Vagina (tissue), 2 donors: ENCODE measurements at regions not wholly inside any gene's neighbourhood (a gene's known extent, or its start where the extent isn't known, plus 50 kb on each side); places are given as distances from the start of the nearest gene placed in this dataset.

Experiments used
- DNase-seq, 2 donors: peaks; one replicate each; pipeline ENCODE4 v3.0.0-alpha.2; 2017; ENCODE audit errors: extremely low spot score in 2 of 2
- H3K27ac ChIP-seq: fragments of 200-600 bp; sonication (generic); one replicate; pipeline ENCODE4 v1.5.1; 2019
- H3K27me3 ChIP-seq: fragments of 200-600 bp; sonication (generic); one replicate; pipeline ENCODE4 v1.5.1; 2019
- H3K36me3 ChIP-seq, 2 donors: fragments of 200-600 bp; sonication (generic); one replicate each; pipeline ENCODE4 v1.5.1; 2017 to 2019
- H3K4me1 ChIP-seq: fragments of 200-600 bp; sonication (generic); one replicate; pipeline ENCODE4 v1.5.1; 2019
- H3K4me3 ChIP-seq, 2 donors: fragments of 200-600 bp; sonication (generic); 1 replicate in 1 of 2; 2 replicates in 1 of 2; pipeline ENCODE4 v1.5.1; 2016 to 2019
- H3K9me3 ChIP-seq: fragments of 200-600 bp; sonication (generic); one replicate; pipeline ENCODE4 v1.5.1; 2019
- POLR2A ChIP-seq, 2 donors: fragments of 450-650 bp; IDR thresholded peaks; one replicate each; pipeline ENCODE4 v1.6.1; 2017; ENCODE audit warnings: antibody characterized with exemption in 2 of 2, mild to moderate bottlenecking in 2 of 2, moderate library complexity in 2 of 2
- POLR2AphosphoS5 ChIP-seq, 2 donors: sonication (generic); formaldehyde crosslinking; IDR thresholded peaks; one replicate each; pipeline ENCODE4 v1.9.0; 2017; ENCODE audit warnings: antibody characterized with exemption in 2 of 2, mild to moderate bottlenecking in 2 of 2, low read depth in 1 of 2; ENCODE audit not compliant: insufficient read depth in 1 of 2
- intact Hi-C: fragments of 100-400 bp; cut with DNase I; formaldehyde crosslinking; loops from one replicate; pipeline ENCODE4 v1.15.1; 2023
- TF ChIP-seq, protein P1 (sequence below), 3 experiments: fragments of 450-650 bp in 2 of 3; fragments of 200-600 bp in 1 of 3; sonication (generic) in 1 of 3; IDR thresholded peaks; one replicate each; pipeline ENCODE4 v1.5.1; 2017 to 2019; ENCODE audit warnings: antibody characterized with exemption in 3 of 3, mild to moderate bottlenecking in 2 of 3, moderate library complexity in 2 of 3

DNA sequence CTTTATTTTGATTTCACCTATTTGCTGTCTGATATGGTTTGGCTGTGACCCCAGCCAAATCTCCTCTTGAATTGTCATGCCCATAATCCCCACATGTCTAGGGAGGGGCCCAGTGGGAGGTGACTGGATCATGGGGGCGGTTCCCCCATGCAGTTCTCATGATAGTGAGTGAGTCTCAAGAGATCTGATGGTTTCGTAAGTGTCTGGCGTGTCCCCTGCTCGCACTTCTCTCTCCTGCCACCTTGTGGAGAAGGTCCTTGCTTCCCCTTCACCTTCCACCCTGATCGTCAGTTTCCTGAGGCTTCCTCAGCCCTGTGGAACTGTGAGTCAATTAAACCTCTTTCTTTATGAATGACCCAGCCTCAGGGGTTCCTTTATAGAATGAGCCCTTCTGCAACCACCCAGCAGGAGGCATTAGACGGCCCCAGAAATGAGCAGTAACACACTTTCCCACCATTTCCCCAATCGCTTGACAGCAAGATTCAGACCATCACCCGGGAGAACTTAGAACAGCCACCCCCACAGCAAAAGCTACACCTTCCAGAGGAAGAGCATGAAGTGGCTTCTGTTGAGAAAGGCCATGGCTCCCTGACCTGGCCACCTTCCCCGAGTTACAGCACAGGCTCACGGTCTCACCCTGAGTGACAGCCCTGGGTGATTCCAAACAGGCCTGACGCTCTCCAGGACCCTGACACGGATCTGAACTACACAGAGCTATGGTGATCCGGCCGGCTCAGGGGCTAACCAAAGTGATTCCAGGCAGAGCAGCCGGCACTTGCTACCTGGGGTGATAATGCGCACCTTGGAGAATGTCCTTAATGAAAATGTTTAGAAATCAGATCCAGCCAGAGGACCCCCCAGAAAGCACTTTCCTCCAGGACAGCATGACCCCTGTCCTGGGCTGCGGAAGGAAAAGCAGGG is 131.2 kb upstream of the CDH4 start:
- no peaks in the 10 kb centered on the region for H3K4me1 ChIP-seq
- intact Hi-C loops: no loop called here
- H3K36me3 ChIP-seq: no peaks in the 10 kb centered on the region
- DNase-seq: no peak
- no peak overlapping the region for H3K4me3 ChIP-seq
- no peaks in the 10 kb centered on the region for H3K9me3 ChIP-seq
- no peaks in the 10 kb centered on the region for H3K27me3 ChIP-seq
- no peak overlapping the region for H3K27ac ChIP-seq
- TF ChIP-seq POLR2A (IDR thresholded peaks at IDR 0.05) (no peak), POLR2AphosphoS5 (IDR thresholded peaks at IDR 0.05; ENCODE audit: insufficient read depth in 1 of 2, low read depth in 1 of 2) (peak in 1 of 2 donors; percentile 12)
- TF ChIP-seq, protein P1, sequence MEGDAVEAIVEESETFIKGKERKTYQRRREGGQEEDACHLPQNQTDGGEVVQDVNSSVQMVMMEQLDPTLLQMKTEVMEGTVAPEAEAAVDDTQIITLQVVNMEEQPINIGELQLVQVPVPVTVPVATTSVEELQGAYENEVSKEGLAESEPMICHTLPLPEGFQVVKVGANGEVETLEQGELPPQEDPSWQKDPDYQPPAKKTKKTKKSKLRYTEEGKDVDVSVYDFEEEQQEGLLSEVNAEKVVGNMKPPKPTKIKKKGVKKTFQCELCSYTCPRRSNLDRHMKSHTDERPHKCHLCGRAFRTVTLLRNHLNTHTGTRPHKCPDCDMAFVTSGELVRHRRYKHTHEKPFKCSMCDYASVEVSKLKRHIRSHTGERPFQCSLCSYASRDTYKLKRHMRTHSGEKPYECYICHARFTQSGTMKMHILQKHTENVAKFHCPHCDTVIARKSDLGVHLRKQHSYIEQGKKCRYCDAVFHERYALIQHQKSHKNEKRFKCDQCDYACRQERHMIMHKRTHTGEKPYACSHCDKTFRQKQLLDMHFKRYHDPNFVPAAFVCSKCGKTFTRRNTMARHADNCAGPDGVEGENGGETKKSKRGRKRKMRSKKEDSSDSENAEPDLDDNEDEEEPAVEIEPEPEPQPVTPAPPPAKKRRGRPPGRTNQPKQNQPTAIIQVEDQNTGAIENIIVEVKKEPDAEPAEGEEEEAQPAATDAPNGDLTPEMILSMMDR (IDR thresholded peaks at IDR 0.05): peak in 1 of 3 experiments; percentile 14

DNA sequence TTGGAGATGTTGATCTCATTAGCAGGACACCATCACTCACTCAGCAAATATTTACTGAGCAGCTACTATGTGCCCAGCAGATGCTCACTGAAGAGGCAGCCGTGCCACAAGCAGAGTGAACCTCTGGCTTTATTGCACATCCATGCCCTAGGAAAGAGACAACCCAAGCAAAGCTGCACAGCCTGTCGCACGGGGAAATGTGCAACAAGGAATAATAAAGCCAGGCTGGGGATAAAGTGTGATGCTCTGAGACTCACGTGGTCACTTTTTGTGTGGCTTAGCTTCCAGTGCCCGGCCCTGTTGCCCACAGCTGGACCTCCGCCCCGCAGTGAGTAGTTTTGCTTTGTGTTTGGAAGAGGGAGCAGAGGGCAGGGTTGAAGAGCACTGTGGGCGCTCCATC is 130.4 kb upstream of the CDH4 start:
- intact Hi-C loops: no loop called here
- DNase-seq: no peak
- H3K9me3 ChIP-seq: no peaks in the 10 kb centered on the region
- TF ChIP-seq POLR2A (IDR thresholded peaks at IDR 0.05) (no peak), POLR2AphosphoS5 (IDR thresholded peaks at IDR 0.05; ENCODE audit: insufficient read depth in 1 of 2, low read depth in 1 of 2) (no peak)
- TF ChIP-seq, protein P1 (IDR thresholded peaks at IDR 0.05): no peak
- H3K4me1 ChIP-seq: no peaks in the 10 kb centered on the region
- no peak overlapping the region for H3K27ac ChIP-seq
- H3K36me3 ChIP-seq: no peaks in the 10 kb centered on the region
- H3K4me3 ChIP-seq: no peak overlapping the region
- no peaks in the 10 kb centered on the region for H3K27me3 ChIP-seq

DNA sequence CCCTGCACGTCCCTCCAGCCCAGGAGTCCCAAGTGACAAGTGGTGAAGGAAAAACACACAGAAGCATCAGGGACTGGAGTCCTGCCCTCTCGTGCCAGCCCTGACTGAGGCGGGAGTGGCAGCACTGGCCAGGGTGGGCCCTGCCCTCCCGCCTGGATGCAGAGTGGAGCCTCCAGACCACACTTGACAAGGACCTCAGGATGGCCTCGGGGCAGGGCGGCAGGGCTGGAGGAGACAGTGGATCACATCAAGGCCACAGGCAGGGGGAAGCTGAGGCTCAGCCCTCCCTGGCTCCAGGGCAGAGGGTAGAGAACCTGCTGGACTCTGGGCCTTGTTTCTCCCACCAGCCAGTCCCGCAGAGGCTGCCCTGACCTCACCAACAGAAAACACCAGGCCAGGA is 128.8 kb upstream of the CDH4 start:
- no peaks in the 10 kb centered on the region for H3K36me3 ChIP-seq
- no peak overlapping the region for H3K4me3 ChIP-seq
- H3K4me1 ChIP-seq: no peaks in the 10 kb centered on the region
- H3K27ac ChIP-seq: no peak overlapping the region
- intact Hi-C loops: no loop called here
- no peaks in the 10 kb centered on the region for H3K9me3 ChIP-seq
- H3K27me3 ChIP-seq: no peaks in the 10 kb centered on the region
- DNase-seq: no peak
- TF ChIP-seq POLR2A (IDR thresholded peaks at IDR 0.05) (no peak), POLR2AphosphoS5 (IDR thresholded peaks at IDR 0.05; ENCODE audit: insufficient read depth in 1 of 2, low read depth in 1 of 2) (no peak)
- TF ChIP-seq, protein P1 (IDR thresholded peaks at IDR 0.05): no peak

DNA sequence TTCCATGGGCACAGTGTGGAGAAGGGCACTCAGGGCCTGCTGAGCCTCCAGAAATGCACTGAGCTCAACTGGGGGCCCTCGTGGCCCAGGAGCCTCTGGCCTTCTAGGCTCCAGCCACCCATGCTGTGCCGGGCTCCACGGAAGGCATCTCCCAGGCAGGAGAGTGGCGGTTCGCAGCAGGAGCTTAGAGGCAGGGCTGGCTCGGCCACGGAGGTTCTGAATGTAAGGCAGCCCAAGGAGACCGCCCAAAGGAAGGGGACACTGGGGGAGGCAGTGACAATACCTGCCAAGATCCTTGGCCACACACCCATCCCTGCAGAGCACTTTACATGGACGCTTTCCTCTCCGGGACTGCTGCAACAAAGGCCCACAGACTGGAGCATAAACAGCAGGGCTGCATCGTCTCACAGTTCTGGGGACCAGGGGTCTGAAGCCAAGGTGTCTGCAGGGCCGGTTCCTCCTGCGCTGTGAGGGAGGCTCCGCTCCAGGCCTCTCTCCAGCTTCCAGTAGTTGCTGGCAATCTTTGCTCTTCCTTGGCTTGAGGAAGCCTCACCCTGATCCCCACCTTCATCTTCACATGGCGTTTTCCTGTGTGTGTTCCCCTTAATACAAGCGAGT is 128.2 kb upstream of the CDH4 start:
- TF ChIP-seq, protein P1 (IDR thresholded peaks at IDR 0.05): no peak
- TF ChIP-seq POLR2AphosphoS5 (IDR thresholded peaks at IDR 0.05; ENCODE audit: insufficient read depth in 1 of 2, low read depth in 1 of 2) (no peak), POLR2A (IDR thresholded peaks at IDR 0.05) (no peak)
- H3K36me3 ChIP-seq: no peaks in the 10 kb centered on the region
- H3K4me1 ChIP-seq: no peaks in the 10 kb centered on the region
- intact Hi-C loops: no loop called here
- no peaks in the 10 kb centered on the region for H3K9me3 ChIP-seq
- H3K4me3 ChIP-seq: no peak overlapping the region
- no peak overlapping the region for H3K27ac ChIP-seq
- no peaks in the 10 kb centered on the region for H3K27me3 ChIP-seq
- DNase-seq: no peak

DNA sequence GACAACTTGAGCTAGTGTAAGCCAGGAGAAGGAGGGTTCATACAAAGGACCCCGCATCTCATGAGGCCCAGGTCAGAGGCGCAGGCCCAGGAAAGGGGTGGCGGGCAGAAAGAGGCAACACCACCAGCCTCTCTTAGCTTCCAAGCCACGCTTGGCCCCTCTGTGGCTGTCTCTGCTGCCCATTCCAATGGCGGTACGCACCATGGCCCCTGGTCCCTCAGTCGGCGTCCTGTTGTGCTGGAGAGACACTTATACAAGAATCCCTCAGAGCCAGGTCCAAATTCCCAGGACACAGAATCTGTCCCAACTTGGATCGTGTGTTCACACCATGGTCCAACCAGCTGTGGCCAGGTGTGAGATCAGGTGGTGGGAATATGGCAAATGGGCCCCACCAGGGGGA is 127.0 kb upstream of the CDH4 start:
- no peak overlapping the region for H3K4me3 ChIP-seq
- no peaks in the 10 kb centered on the region for H3K9me3 ChIP-seq
- no peaks in the 10 kb centered on the region for H3K36me3 ChIP-seq
- DNase-seq: no peak
- TF ChIP-seq POLR2A (IDR thresholded peaks at IDR 0.05) (no peak), POLR2AphosphoS5 (IDR thresholded peaks at IDR 0.05; ENCODE audit: insufficient read depth in 1 of 2, low read depth in 1 of 2) (no peak)
- TF ChIP-seq, protein P1 (IDR thresholded peaks at IDR 0.05): no peak
- no peaks in the 10 kb centered on the region for H3K27me3 ChIP-seq
- no peak overlapping the region for H3K27ac ChIP-seq
- intact Hi-C loops: no loop called here
- H3K4me1 ChIP-seq: no peaks in the 10 kb centered on the region
